ENCODE measurements at regions not wholly inside any gene's neighbourhood (a gene's known extent, or its start where the extent isn't known, plus 50 kb on each side); places are given as distances from the start of the nearest gene placed in this dataset.

DNA sequence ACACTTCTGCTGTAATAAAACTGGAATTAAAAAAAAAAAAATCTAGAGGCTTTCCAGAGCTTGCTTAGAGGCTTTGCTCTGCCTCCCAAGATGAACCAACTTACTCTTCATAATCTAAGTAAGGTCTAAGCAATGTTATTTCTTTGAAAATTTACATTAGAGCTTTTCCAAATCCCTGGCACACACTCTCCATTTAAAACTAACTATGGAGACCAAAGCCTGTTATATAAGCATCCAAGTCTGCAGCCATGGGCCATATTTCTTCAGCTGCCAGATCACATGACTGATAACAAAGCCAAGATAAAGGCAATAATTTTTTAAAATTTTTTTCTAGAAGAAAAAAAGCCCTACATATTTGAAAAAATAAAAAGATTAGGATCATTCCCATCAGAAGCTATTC is 55.0 kb upstream of the ARHGEF3 start:
- H3K4me3 ChIP-seq (replicated peaks; ENCODE audit: low read depth, low read length) = no peak overlapping the region
- TF ChIP-seq, protein P1, sequence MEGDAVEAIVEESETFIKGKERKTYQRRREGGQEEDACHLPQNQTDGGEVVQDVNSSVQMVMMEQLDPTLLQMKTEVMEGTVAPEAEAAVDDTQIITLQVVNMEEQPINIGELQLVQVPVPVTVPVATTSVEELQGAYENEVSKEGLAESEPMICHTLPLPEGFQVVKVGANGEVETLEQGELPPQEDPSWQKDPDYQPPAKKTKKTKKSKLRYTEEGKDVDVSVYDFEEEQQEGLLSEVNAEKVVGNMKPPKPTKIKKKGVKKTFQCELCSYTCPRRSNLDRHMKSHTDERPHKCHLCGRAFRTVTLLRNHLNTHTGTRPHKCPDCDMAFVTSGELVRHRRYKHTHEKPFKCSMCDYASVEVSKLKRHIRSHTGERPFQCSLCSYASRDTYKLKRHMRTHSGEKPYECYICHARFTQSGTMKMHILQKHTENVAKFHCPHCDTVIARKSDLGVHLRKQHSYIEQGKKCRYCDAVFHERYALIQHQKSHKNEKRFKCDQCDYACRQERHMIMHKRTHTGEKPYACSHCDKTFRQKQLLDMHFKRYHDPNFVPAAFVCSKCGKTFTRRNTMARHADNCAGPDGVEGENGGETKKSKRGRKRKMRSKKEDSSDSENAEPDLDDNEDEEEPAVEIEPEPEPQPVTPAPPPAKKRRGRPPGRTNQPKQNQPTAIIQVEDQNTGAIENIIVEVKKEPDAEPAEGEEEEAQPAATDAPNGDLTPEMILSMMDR (IDR thresholded peaks at IDR 0.05; ENCODE audit: low read depth, low read length, missing control alignments) = no peak
- no peak for DNase-seq (ENCODE audit: extremely low read depth, low read depth)

DNA sequence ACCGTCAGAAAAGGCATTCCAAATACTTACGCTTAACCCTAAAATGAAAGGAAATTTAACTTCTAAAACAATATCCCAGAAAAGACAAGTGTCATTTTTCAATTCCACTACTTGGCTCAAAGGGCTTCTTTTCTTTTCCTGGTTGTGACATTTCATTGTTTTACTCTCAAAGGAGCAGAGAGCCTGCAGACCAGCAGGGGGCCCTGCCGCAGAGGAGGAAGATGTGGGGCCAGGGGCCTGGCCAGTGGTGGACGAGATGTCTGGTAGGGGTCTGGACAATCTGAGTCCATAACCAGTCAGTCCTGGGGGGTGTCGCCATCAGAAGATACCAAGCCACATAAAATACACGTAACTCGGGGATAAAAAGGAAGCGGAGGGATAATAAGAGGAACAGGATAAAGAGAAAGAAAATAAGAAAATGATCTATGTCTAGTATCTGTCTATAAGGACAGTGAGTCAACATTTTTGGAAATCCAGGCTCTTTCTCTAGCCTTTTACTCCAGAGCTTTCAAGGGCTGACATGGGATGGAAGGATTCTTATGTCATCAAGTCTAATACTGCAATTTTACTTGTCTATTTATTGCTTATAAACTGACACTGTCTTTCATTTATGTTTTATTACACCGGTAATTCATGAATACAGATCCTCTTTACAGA is 54.2 kb upstream of the ARHGEF3 start:
- H3K4me3 ChIP-seq (replicated peaks; ENCODE audit: low read depth, low read length) = no peak overlapping the region
- TF ChIP-seq, protein P1 (IDR thresholded peaks at IDR 0.05; ENCODE audit: low read depth, low read length, missing control alignments) = peak; percentile 79
- DNase-seq (ENCODE audit: extremely low read depth, low read depth) = no peak

DNA sequence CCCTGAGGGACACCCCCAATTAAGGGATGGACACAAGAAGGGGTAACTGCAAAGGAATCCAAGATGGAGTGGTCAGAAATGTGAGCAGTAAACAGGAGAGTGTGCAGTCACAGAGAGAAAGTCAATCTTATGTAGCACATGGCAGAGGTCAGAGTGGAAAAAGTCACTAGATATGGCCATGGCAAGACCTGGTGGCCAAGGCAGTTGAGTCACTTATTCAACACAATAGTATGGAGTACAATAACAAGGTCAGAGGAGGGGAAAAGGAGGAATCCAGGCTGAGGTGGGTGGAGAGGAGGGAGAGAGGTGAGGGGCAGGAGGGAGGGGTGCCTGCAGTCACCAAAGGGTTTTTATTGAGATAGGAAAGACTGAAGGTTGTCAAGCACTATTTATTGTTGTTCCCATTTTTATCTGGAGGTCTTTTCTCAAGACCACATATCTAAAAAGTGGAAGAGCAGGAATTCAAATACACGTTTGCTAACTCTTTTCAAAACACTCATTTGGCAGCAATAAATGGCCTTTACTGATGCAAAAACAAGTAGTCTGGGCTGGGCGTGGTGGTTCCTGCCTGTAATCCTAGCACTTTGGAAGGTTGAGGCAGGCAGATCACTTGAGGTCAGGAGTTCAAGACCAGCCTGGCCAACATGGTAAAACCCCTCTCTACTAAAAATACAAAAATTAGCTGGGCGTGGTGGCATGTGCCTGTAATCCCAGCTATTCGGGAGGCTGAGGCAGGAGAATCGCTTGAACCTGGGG is 53.3 kb upstream of the ARHGEF3 start:
- no peak for DNase-seq (ENCODE audit: extremely low read depth, low read depth)
- TF ChIP-seq, protein P1 (IDR thresholded peaks at IDR 0.05; ENCODE audit: low read depth, low read length, missing control alignments) = no peak
- H3K4me3 ChIP-seq (replicated peaks; ENCODE audit: low read depth, low read length) = no peak overlapping the region

DNA sequence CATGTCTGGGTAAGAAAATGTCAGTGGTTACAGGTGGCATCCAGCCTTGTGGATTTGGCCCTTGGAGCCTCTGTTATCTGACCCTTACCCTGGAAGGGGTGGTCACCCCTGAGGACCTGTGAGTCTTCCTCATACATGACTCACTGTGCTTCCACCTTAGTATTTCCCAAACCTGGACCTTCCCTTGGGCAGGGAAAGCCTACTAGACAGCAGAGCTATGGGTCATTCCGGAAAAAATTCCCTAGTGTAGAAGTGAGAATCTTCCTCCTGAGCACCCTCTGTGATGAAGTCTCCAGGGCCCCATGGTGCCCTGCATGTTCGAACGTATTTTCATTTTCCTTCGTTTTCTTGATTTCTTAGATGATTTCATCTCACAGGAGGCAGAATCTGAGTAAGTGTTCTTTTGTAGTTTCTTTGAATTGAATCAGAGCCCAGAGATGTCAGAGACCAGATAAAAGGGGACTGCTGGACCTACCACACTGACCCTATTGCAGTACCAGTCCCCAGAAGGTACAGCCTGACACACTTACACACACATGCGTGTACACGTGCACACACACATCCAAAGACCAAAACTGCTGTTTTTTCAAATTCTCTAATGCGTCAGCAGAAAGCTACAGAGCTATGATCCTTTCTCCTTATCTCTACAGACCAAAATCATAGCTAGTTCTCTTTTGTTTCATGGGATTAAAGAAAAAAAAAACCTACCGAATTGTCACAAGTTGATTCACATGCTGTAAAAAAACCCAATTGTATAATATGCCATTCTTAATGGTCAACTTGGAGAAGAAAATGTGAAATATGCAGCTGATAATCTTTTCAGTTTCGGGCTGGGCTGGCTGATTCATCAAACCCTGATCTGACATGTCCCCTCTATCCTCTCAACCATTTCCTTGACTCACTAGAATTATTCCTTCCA is 50.5 kb upstream of the ARHGEF3 start:
- DNase-seq (ENCODE audit: extremely low read depth, low read depth) = no peak
- TF ChIP-seq, protein P1 (IDR thresholded peaks at IDR 0.05; ENCODE audit: low read depth, low read length, missing control alignments) = no peak
- no peak overlapping the region for H3K4me3 ChIP-seq (replicated peaks; ENCODE audit: low read depth, low read length)
